GM19351 (cell line): ENCODE measurements at regions not wholly inside any gene's neighbourhood (a gene's known extent, or its start where the extent isn't known, plus 50 kb on each side); places are given as distances from the start of the nearest gene placed in this dataset.

ENCODE experiments used
- ATAC-seq: cut with Tn5 transposase; IDR thresholded peaks from one replicate; pipeline ENCODE4 v1.9.1; 2021; ENCODE audit warnings: mild to moderate bottlenecking, moderate library complexity; ENCODE audit not compliant: unreplicated experiment

- ATAC-seq, result no peak
Observed at GRCh38 chr1:29824511-29825273, 588.4 kb downstream of the PTPRU start.

GRCh38 chr1:29824025-29824424, 587.7 kb downstream of the PTPRU start:
- no peak for ATAC-seq

GRCh38 chr1:29823561-29823960, 587.2 kb downstream of the PTPRU start:
- ATAC-seq, result no peak

GRCh38 chr1:29821605-29822004, 585.3 kb downstream of the PTPRU start:
- ATAC-seq, result no peak

- no peak for ATAC-seq
Observed at GRCh38 chr1:29820401-29820800, 584.1 kb downstream of the PTPRU start.

GRCh38 chr1:29812408-29813135, 576.2 kb downstream of the PTPRU start:
- ATAC-seq, result no peak

GRCh38 chr1:29811727-29812407, 575.5 kb downstream of the PTPRU start:
- ATAC-seq, result no peak

- ATAC-seq, result no peak
Observed at GRCh38 chr1:29811247-29811646, 574.9 kb downstream of the PTPRU start.

GRCh38 chr1:29810121-29811120, 574.1 kb downstream of the PTPRU start:
- ATAC-seq, result no peak

GRCh38 chr1:29809446-29810120, 573.3 kb downstream of the PTPRU start:
- ATAC-seq, result no peak

GRCh38 chr1:29808141-29808995, 572.0 kb downstream of the PTPRU start:
- no peak for ATAC-seq

GRCh38 chr1:29807689-29808088, 571.4 kb downstream of the PTPRU start:
- ATAC-seq, result no peak

- no peak for ATAC-seq
Observed at GRCh38 chr1:29806646-29807319, 570.5 kb downstream of the PTPRU start.

GRCh38 chr1:29805896-29806160, 569.5 kb downstream of the PTPRU start:
- ATAC-seq, result no peak

- ATAC-seq, result no peak
Observed at GRCh38 chr1:29805122-29805895, 569.0 kb downstream of the PTPRU start.

GRCh38 chr1:29804181-29804899, 568.0 kb downstream of the PTPRU start:
- no peak for ATAC-seq

- no peak for ATAC-seq
Observed at GRCh38 chr1:29803486-29803885, 567.2 kb downstream of the PTPRU start.
